ENCODE measurements at regions not wholly inside any gene's neighbourhood (a gene's known extent, or its start where the extent isn't known, plus 50 kb on each side); places are given as distances from the start of the nearest gene placed in this dataset.

- no peak for TF ChIP-seq CTCF (IDR thresholded peaks at IDR 0.05)
- no peak for TF ChIP-seq POLR2A (IDR thresholded peaks at IDR 0.05)
These were observed 450.1 kb downstream of the ANKRD30B start for GRCh38 chr18:15198116-15198389.

Data from testis (tissue), 2 donors.